HG02981 (cell line): ENCODE measurements at regions not wholly inside any gene's neighbourhood (a gene's known extent, or its start where the extent isn't known, plus 50 kb on each side); places are given as distances from the start of the nearest gene placed in this dataset.
"Not testable (repeated sequence)": the region's sequence is repeated elsewhere in the genome, so short reads cannot be mapped to it uniquely, and the experiment has no call there.

Experiments
- ATAC-seq: cut with Tn5 transposase; IDR thresholded peaks from one replicate; pipeline ENCODE4 v1.9.1; 2021; ENCODE audit warnings: mild to moderate bottlenecking, moderate library complexity; ENCODE audit not compliant: unreplicated experiment

GRCh38 chr7:20519645-20520044 is 95.8 kb upstream of the ABCB5 start:
- no peak for ATAC-seq

- no peak for ATAC-seq
Observed at GRCh38 chr7:20520530-20520929, 94.9 kb upstream of the ABCB5 start.

- ATAC-seq, result no peak
Observed at GRCh38 chr7:20521243-20521642, 94.2 kb upstream of the ABCB5 start.

- ATAC-seq, result no peak
Observed at GRCh38 chr7:20529260-20529659, 86.2 kb upstream of the ABCB5 start.

- no peak for ATAC-seq
Observed at GRCh38 chr7:20532890-20533289, 82.6 kb upstream of the ABCB5 start.

- ATAC-seq, result no peak
Observed at GRCh38 chr7:20534543-20534942, 80.9 kb upstream of the ABCB5 start.

- no peak for ATAC-seq
Observed at GRCh38 chr7:20535541-20535940, 79.9 kb upstream of the ABCB5 start.

- no peak for ATAC-seq
Observed at GRCh38 chr7:20539201-20539600, 76.3 kb upstream of the ABCB5 start.

- peak; percentile 68 for ATAC-seq
Observed at GRCh38 chr7:20541608-20542349, 73.7 kb upstream of the ABCB5 start.

GRCh38 chr7:20542594-20542993 is 72.9 kb upstream of the ABCB5 start:
- no peak for ATAC-seq

GRCh38 chr7:20543500-20543899 is 72.0 kb upstream of the ABCB5 start:
- ATAC-seq, result no peak

- ATAC-seq, result no peak
Observed at GRCh38 chr7:20545016-20545415, 70.5 kb upstream of the ABCB5 start.

- ATAC-seq, result not testable (repeated sequence)
Observed at GRCh38 chr7:20546958-20547357, 68.5 kb upstream of the ABCB5 start.

- no peak for ATAC-seq
Observed at GRCh38 chr7:20554072-20554471, 61.4 kb upstream of the ABCB5 start.

- no peak for ATAC-seq
Observed at GRCh38 chr7:20556091-20556490, 59.4 kb upstream of the ABCB5 start.

- ATAC-seq, result no peak
Observed at GRCh38 chr7:20557116-20557515, 58.4 kb upstream of the ABCB5 start.

- no peak for ATAC-seq
Observed at GRCh38 chr7:20558963-20559716, 56.3 kb upstream of the ABCB5 start.

GRCh38 chr7:20559883-20560282 is 55.6 kb upstream of the ABCB5 start:
- ATAC-seq, result no peak

- no peak for ATAC-seq
Observed at GRCh38 chr7:20560325-20561180, 54.9 kb upstream of the ABCB5 start.

- ATAC-seq, result no peak
Observed at GRCh38 chr7:20561466-20561865, 54.0 kb upstream of the ABCB5 start.

- no peak for ATAC-seq
Observed at GRCh38 chr7:20561908-20562307, 53.6 kb upstream of the ABCB5 start.
